D721Med (cell line): ENCODE measurements at regions not wholly inside any gene's neighbourhood (a gene's known extent, or its start where the extent isn't known, plus 50 kb on each side); places are given as distances from the start of the nearest gene placed in this dataset.

Source experiments
- DNase-seq: peaks from one replicate; pipeline ENCODE4 v3.0.0; 2011; ENCODE audit warnings: low spot score; ENCODE audit not compliant: insufficient read length
- FAIRE-seq: peaks from 2 replicates; lab custom pipeline; 2011; peaks lifted over from hg19 to GRCh38; lab: Jason Lieb, UNC
- CTCF ChIP-seq: IDR thresholded peaks from 2 replicates; pipeline ENCODE4 v1.5.1; 2012; ENCODE audit warnings: mild to moderate bottlenecking, control low read depth; ENCODE audit not compliant: insufficient read depth; ENCODE audit errors: missing control alignments

DNA sequence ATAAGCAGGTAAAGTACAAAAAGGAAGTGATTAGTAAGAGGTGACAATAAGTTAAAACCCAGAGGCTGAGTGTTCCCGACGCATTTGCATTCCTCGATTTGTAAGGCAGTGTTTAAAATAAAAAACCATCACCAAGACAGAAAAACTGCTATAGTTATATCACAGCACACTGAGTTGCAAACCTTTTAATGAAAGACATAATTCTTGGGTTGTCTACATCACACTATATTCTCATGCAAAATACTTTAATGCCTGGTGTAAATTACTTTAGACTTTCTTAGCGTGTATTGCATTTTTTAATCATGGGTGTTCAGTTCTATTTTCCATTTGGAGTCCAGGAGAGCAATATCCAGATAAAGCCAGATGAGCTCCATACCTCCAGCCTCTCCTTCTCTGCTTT is 458.5 kb downstream of the MTX2 start:
- no peak for TF ChIP-seq CTCF
- FAIRE-seq (no peak), DNase-seq (no peak)

DNA sequence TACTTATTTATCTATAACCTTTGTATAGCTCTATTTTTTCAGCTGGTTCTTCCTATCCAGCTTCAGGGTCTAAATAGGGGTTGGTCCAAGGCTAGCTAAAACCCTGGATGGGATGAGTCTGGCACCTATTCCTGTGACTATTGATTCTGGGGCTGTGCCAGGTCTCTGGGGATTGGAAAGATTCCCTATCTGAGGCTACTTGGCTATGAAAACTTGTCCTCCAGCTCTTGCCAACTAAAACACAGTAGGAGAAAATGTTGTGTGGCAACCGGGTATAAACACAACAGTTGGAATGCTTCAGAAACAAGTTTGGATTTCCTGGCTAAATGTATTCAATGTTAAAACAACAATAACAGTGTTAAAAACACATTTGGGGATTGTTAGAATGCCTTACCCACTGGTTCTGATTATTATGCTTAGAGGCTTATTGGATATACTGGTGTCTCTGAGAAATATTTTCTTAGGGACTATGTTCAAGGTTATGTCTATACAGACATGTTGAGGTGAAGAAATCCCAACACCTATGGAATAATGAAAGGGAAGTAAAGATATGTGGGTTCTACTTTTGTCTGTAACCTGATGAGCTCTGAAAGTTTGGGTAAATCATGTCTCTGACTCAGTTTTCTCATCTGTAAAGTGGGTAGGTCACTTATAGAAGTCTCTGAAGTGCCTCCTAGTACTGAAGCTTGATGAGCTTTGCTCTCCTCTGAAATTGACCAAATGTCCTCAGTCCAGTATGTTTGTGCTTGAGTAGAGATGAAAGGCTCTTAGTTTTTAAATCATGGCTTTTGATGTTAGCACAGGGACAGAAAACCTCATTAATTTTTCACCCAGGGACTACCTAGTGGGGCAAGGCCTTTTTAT is 460.7 kb downstream of the MTX2 start:
- DNase-seq, result no peak
- FAIRE-seq, result no peak
- no peak for TF ChIP-seq CTCF

DNA sequence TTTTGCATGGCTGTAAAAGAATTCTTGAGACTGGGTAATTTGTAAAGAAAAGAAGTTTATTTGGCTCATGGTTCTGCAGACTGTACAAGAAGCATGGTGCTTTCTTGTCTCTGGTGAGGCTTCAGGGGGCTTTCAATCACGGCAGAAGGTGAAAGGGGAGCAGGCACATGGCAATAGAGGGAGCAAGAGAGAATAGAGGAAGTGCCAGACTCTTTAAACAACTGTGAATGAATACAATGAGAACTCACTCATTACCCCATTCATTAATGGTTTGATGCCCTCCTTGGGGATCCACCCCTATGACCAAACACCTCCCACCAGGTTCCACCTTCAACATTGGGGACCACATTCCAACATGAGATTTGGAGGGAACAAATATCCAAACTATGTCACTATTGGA is 463.5 kb downstream of the MTX2 start:
- no peak for TF ChIP-seq CTCF
- FAIRE-seq (no peak), DNase-seq (no peak)

GRCh38 chr2:176733698-176734430 is 464.6 kb downstream of the MTX2 start:
- FAIRE-seq (no peak), DNase-seq (no peak)
- TF ChIP-seq CTCF, result no peak

DNA sequence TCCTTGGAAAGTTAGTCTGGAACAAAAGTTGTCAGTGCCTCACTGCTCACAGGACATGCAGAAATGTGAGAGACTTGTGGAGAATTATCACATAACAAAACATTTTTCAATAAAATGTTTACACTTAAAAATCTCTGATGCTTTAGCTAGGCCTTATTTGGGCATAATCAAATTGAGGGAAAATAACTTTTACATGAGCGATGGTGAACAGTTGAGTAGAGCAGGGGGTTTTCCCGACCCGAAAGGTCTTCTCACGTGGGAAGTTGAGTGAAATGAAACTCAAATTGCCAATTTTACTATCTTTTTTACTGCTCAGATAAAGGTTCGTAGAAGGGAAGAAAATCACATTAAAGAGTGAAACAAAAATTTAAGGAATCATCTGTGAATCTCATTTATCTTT is 465.6 kb downstream of the MTX2 start:
- no peak for DNase-seq
- FAIRE-seq, result no peak
- TF ChIP-seq CTCF, result no peak

DNA sequence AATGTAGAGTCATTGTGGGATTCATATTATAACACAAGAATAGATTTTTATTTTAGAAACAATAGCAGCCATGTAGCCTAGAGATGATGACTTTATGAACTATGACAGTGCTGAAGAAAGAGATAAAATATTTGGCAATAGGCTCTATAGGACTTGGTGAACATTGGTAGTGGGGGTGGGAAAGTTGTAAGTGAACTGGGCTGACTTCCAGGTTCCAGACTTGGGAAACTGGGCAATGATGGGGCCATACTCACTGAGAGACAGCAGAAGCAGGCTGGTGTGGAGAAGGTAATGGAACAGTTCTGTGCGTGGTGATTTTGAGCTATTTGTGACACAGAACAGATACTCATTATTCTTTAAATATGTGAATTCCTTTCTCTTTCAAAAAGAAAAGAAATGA is 470.3 kb upstream of the HNRNPA3 start:
- FAIRE-seq, result no peak
- DNase-seq, result no peak
- no peak for TF ChIP-seq CTCF

DNA sequence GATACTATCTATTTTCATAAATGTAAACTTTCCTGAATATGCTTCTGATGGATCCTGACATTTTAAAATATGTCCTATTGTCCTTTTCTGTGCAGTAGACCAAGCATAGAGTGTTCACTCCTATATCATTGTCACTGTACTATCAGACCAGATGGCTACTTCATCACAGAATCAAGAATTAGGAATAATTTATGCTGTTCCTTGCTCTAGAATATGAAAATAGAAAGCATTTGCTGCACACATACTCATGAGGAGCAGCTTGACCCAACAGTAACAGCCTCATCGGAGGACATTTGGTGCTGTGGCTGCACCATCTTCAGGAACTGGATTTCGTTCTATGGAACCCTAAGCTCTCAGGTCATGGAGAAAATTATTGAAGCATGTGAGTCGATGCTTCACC is 468.9 kb upstream of the HNRNPA3 start:
- TF ChIP-seq CTCF, result no peak
- DNase-seq, result no peak
- FAIRE-seq, result peak; percentile 35
